HEK293 (cell line): ENCODE measurements at regions not wholly inside any gene's neighbourhood (a gene's known extent, or its start where the extent isn't known, plus 50 kb on each side); places are given as distances from the start of the nearest gene placed in this dataset.

Source experiments
- ATF2 ChIP-seq: fragments of 450-650 bp; formaldehyde crosslinking; IDR thresholded peaks from 2 replicates; pipeline ENCODE4 v1.5.1; 2016; ENCODE audit warnings: missing biosample characterization, missing genetic modification characterization, low read depth
- CTCF ChIP-seq: fragments of 450-650 bp; formaldehyde crosslinking; IDR thresholded peaks from 2 replicates; pipeline ENCODE4 v1.5.1; 2016; ENCODE audit warnings: missing biosample characterization, missing genetic modification characterization
- REPIN1 ChIP-seq: fragments of 450-650 bp; formaldehyde crosslinking; IDR thresholded peaks from 2 replicates; pipeline ENCODE4 v1.5.1; 2017; ENCODE audit warnings: missing biosample characterization, missing genetic modification characterization, low read depth
- REST ChIP-seq: fragments of 450-650 bp; formaldehyde crosslinking; IDR thresholded peaks from 2 replicates; pipeline ENCODE4 v1.5.1; 2016; ENCODE audit warnings: missing biosample characterization, missing genetic modification characterization
- YY1 ChIP-seq: fragments of 450-650 bp; formaldehyde crosslinking; IDR thresholded peaks from 2 replicates; pipeline ENCODE4 v1.5.1; 2018; ENCODE audit warnings: missing biosample characterization, missing genetic modification characterization
- ZNF132 ChIP-seq: fragments of 450-650 bp; formaldehyde crosslinking; IDR thresholded peaks from 2 replicates; pipeline ENCODE4 v1.5.1; 2017; ENCODE audit warnings: missing biosample characterization, missing genetic modification characterization, borderline replicate concordance
- ZNF18 ChIP-seq: fragments of 450-650 bp; formaldehyde crosslinking; IDR thresholded peaks from 2 replicates; pipeline ENCODE4 v1.5.1; 2016; ENCODE audit warnings: missing biosample characterization, missing genetic modification characterization
- ZNF514 ChIP-seq: fragments of 450-650 bp; formaldehyde crosslinking; IDR thresholded peaks from 2 replicates; pipeline ENCODE4 v1.5.1; 2016; ENCODE audit warnings: missing biosample characterization, missing genetic modification characterization
- ZNF549 ChIP-seq: fragments of 450-650 bp; IDR thresholded peaks from 2 replicates; pipeline ENCODE4 v1.5.1; 2018; ENCODE audit warnings: missing biosample characterization, missing genetic modification characterization, mild to moderate bottlenecking, inconsistent platforms, moderate library complexity
- ZNF580 ChIP-seq: fragments of 450-650 bp; formaldehyde crosslinking; IDR thresholded peaks from 2 replicates; pipeline ENCODE4 v1.5.1; 2016; ENCODE audit warnings: missing biosample characterization, missing genetic modification characterization
- ZNF670 ChIP-seq: fragments of 450-650 bp; formaldehyde crosslinking; IDR thresholded peaks from 2 replicates; pipeline ENCODE4 v1.5.1; 2016; ENCODE audit warnings: missing biosample characterization, missing genetic modification characterization, low read depth
- ZNF704 ChIP-seq: fragments of 450-650 bp; formaldehyde crosslinking; IDR thresholded peaks from 2 replicates; pipeline ENCODE4 v1.5.1; 2016; ENCODE audit warnings: missing biosample characterization, missing genetic modification characterization
- ZNF777 ChIP-seq: fragments of 450-650 bp; formaldehyde crosslinking; IDR thresholded peaks from 2 replicates; pipeline ENCODE4 v1.5.1; 2017; ENCODE audit warnings: missing biosample characterization, missing genetic modification characterization, borderline replicate concordance
- ZSCAN30 ChIP-seq: fragments of 450-650 bp; IDR thresholded peaks from 2 replicates; pipeline ENCODE4 v1.5.1; 2018; ENCODE audit warnings: missing biosample characterization, mild to moderate bottlenecking, missing genetic modification characterization, moderate library complexity

- TF ChIP-seq ZNF514 (no peak), YY1 (tag by site-specific recombination) (no peak), ZNF777 (tag by site-specific recombination) (no peak), ZNF670 (tag by site-specific recombination) (no peak), REST (tag by site-specific recombination) (no peak), CTCF (tag by site-specific recombination) (no peak), ATF2 (tag by site-specific recombination) (no peak), ZNF549 (tag by site-specific recombination) (no peak), ZSCAN30 (tag by site-specific recombination) (no peak), ZNF18 (tag by site-specific recombination) (no peak), ZNF580 (no peak), ZNF704 (tag by site-specific recombination) (no peak), ZNF132 (tag by site-specific recombination) (no peak), REPIN1 (no peak)
Observed at GRCh38 chr20:41830702-41831101, 212.5 kb upstream of the CHD6 start.
